Calu3 (cell line): ENCODE measurements at regions not wholly inside any gene's neighbourhood (a gene's known extent, or its start where the extent isn't known, plus 50 kb on each side); places are given as distances from the start of the nearest gene placed in this dataset.

Experiments used
- BruUV-seq: library from RNA; stranded (reverse); fragments of 400-500 nt; replicated peaks from 2 replicates; lab custom pipeline; 2021; lab: Mats Ljungman, UMichigan
- CTCF ChIA-PET: fragments of 300-600 bp; sonication (Branson Sonifier 250); formaldehyde crosslinking; loops from one replicate; lab custom pipeline; 2022; ENCODE audit warnings: antibody characterized with exemption; lab: Charles Lee
- DNase-seq: peaks from one replicate; pipeline ENCODE4 v3.0.0; 2022
- H3K27ac Mint-ChIP-seq: one replicate; pipeline ENCODE4 v1.8.0; 2022; ENCODE audit warnings: mixed read lengths; ENCODE audit not compliant: unreplicated experiment
- H3K27me3 Mint-ChIP-seq: one replicate; pipeline ENCODE4 v1.8.0; 2022; ENCODE audit warnings: mixed read lengths; ENCODE audit not compliant: unreplicated experiment
- H3K36me3 Mint-ChIP-seq: one replicate; pipeline ENCODE4 v1.8.0; 2022; ENCODE audit warnings: mild to moderate bottlenecking, moderate library complexity, mixed read lengths; ENCODE audit not compliant: insufficient read depth, unreplicated experiment
- H3K4me1 Mint-ChIP-seq: one replicate; pipeline ENCODE4 v1.8.0; 2022; ENCODE audit warnings: mild to moderate bottlenecking, low read depth, mixed read lengths; ENCODE audit not compliant: unreplicated experiment
- H3K4me3 Mint-ChIP-seq: one replicate; pipeline ENCODE4 v1.8.0; 2022; ENCODE audit warnings: mild to moderate bottlenecking, low read depth, moderate library complexity, mixed read lengths; ENCODE audit not compliant: unreplicated experiment
- H3K9me3 Mint-ChIP-seq: one replicate; pipeline ENCODE4 v1.8.0; 2022; ENCODE audit warnings: low read depth, mixed read lengths; ENCODE audit not compliant: unreplicated experiment
- intact Hi-C: fragments of 100-400 bp; cut with micrococcal nuclease; formaldehyde crosslinking; loops from one replicate; pipeline ENCODE4 v1.10.0; 2022; ENCODE audit not compliant: unreplicated experiment
- TF ChIP-seq, protein P1 (sequence below): fragments of 200-600 bp; IDR thresholded peaks from one replicate; pipeline ENCODE4 v1.8.0; 2022; ENCODE audit warnings: antibody characterized with exemption; ENCODE audit not compliant: unreplicated experiment

- no peaks in the 10 kb centered on the region for H3K9me3 Mint-ChIP-seq
- intact Hi-C loops, result no loop called here
- no peaks in the 10 kb centered on the region for H3K4me1 Mint-ChIP-seq
- H3K27me3 Mint-ChIP-seq, result no peaks in the 10 kb centered on the region
- TF ChIP-seq, protein P1, sequence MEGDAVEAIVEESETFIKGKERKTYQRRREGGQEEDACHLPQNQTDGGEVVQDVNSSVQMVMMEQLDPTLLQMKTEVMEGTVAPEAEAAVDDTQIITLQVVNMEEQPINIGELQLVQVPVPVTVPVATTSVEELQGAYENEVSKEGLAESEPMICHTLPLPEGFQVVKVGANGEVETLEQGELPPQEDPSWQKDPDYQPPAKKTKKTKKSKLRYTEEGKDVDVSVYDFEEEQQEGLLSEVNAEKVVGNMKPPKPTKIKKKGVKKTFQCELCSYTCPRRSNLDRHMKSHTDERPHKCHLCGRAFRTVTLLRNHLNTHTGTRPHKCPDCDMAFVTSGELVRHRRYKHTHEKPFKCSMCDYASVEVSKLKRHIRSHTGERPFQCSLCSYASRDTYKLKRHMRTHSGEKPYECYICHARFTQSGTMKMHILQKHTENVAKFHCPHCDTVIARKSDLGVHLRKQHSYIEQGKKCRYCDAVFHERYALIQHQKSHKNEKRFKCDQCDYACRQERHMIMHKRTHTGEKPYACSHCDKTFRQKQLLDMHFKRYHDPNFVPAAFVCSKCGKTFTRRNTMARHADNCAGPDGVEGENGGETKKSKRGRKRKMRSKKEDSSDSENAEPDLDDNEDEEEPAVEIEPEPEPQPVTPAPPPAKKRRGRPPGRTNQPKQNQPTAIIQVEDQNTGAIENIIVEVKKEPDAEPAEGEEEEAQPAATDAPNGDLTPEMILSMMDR, result no peak
- H3K36me3 Mint-ChIP-seq, result no peaks in the 10 kb centered on the region
- no peak overlapping the region for H3K27ac Mint-ChIP-seq
- BruUV-seq, result no TSS peak
- no peak overlapping the region for H3K4me3 Mint-ChIP-seq
- DNase-seq, result no peak
- CTCF ChIA-PET, result no interaction called here
Measured at GRCh38 chr1:238772322-238772721, 614.0 kb upstream of the CHRM3 start.

DNA sequence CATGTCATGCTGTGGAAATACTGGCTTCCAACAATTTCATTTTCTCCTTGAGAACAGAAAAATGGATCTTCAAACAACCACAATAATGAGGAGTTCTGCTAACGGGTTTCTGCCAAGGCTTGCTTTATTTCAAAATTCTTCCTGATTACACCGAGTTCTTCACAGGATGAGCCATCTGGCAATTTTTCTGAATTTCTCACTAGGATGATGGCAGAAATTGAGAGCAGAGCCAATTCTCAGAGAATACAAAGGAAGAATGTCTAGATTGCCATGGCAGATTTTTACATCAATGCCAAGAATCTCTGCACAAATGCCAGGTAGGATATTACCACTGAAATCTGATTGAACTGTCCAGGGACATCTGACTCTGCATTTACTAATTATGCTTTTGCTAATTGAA lies 619.0 kb upstream of the CHRM3 start:
- peaks cover 16% of the 10 kb centered on the region for H3K9me3 Mint-ChIP-seq
- intact Hi-C loops, result no loop called here
- no peaks in the 10 kb centered on the region for H3K27me3 Mint-ChIP-seq
- TF ChIP-seq, protein P1, result no peak
- CTCF ChIA-PET, result no interaction called here
- H3K4me3 Mint-ChIP-seq, result no peak overlapping the region
- H3K4me1 Mint-ChIP-seq, result no peaks in the 10 kb centered on the region
- no peak overlapping the region for H3K27ac Mint-ChIP-seq
- BruUV-seq, result no TSS peak
- no peak for DNase-seq
- no peaks in the 10 kb centered on the region for H3K36me3 Mint-ChIP-seq

- peaks cover 22% of the 10 kb centered on the region for H3K9me3 Mint-ChIP-seq
- no peaks in the 10 kb centered on the region for H3K27me3 Mint-ChIP-seq
- H3K4me1 Mint-ChIP-seq, result no peaks in the 10 kb centered on the region
- no peaks in the 10 kb centered on the region for H3K36me3 Mint-ChIP-seq
- CTCF ChIA-PET, result no interaction called here
- no peak overlapping the region for H3K27ac Mint-ChIP-seq
- intact Hi-C loops, result no loop called here
- H3K4me3 Mint-ChIP-seq, result no peak overlapping the region
- no TSS peak for BruUV-seq
- DNase-seq, result no peak
- TF ChIP-seq, protein P1, result no peak
Measured at GRCh38 chr1:238764779-238765178, 621.6 kb upstream of the CHRM3 start.

- CTCF ChIA-PET, result interaction anchor here (0.7 kb wide), 1 partner anchor 157 kb away, joined by 3 read pairs; no protein-coding TSS in a partner anchor
- no TSS peak for BruUV-seq
- DNase-seq, result no peak
- no peak overlapping the region for H3K27ac Mint-ChIP-seq
- intact Hi-C loops, result no loop called here
- TF ChIP-seq, protein P1, result no peak
- no peak overlapping the region for H3K4me3 Mint-ChIP-seq
- H3K4me1 Mint-ChIP-seq, result peaks cover 8% of the 10 kb centered on the region
- H3K36me3 Mint-ChIP-seq, result no peaks in the 10 kb centered on the region
- peaks cover under 1% of the 10 kb centered on the region for H3K9me3 Mint-ChIP-seq
- H3K27me3 Mint-ChIP-seq, result no peaks in the 10 kb centered on the region
Measured at GRCh38 chr1:238753252-238753651, 633.1 kb upstream of the CHRM3 start.
